IMR-90 (cell line): ENCODE measurements at regions not wholly inside any gene's neighbourhood (a gene's known extent, or its start where the extent isn't known, plus 50 kb on each side); places are given as distances from the start of the nearest gene placed in this dataset.

Experiments
- ATAC-seq: fragments of 200-7000 bp; cut with Tn5 transposase; 2 replicates; pipeline ENCODE4 v1.9.1; 2020; ENCODE audit warnings: low read depth, mild to moderate bottlenecking, moderate library complexity
- BruUV-seq: library from RNA; stranded (reverse); fragments of 400-500 nt; replicated peaks from 2 replicates; lab custom pipeline; 2021; lab: Mats Ljungman, UMichigan
- CTCF ChIA-PET: fragments of 300-600 bp; formaldehyde crosslinking; extraction: SDS; loops from one replicate; lab custom pipeline; 2021; ENCODE audit warnings: antibody characterized with exemption; lab: Yijun Ruan, JAX
- POLR2A ChIA-PET: fragments of 300-600 bp; sonication (Branson Sonifier 250); formaldehyde crosslinking; loops from one replicate; lab custom pipeline; 2022; ENCODE audit warnings: antibody characterized with exemption; ENCODE audit not compliant: unreplicated experiment; lab: Charles Lee
- DNase-seq: peaks from one replicate; pipeline ENCODE4 v3.0.0; 2013
- H2AFZ ChIP-seq: replicated peaks from 2 replicates; pipeline ENCODE3; 2013; ENCODE audit warnings: low read length, mild to moderate bottlenecking; ENCODE audit not compliant: poor library complexity
- H2AK5ac ChIP-seq: 2 replicates; pipeline ENCODE4 v1.6.1; 2013; ENCODE audit warnings: low read depth, low read length, inconsistent platforms
- H2AK9ac ChIP-seq: replicated peaks from 2 replicates; pipeline ENCODE3; 2013; ENCODE audit warnings: mild to moderate bottlenecking, low read depth, low read length, moderate library complexity; ENCODE audit not compliant: poor library complexity
- H2BK120ac ChIP-seq: 2 replicates; pipeline ENCODE4 v1.6.1; 2013; ENCODE audit warnings: low read depth, low read length, inconsistent platforms
- H2BK15ac ChIP-seq: 3 replicates; pipeline ENCODE4 v1.6.1; 2013; ENCODE audit warnings: low read depth, low read length, inconsistent platforms
- H2BK20ac ChIP-seq: 2 replicates; pipeline ENCODE4 v1.6.1; 2013; ENCODE audit warnings: low read depth, mild to moderate bottlenecking, inconsistent platforms, low read length, moderate library complexity
- H2BK5ac ChIP-seq: 2 replicates; pipeline ENCODE4 v1.6.1; 2013; ENCODE audit warnings: mild to moderate bottlenecking, low read depth, low read length, inconsistent platforms; ENCODE audit not compliant: poor library complexity, severe bottlenecking
- H3K14ac ChIP-seq: replicated peaks from 2 replicates; pipeline ENCODE4 v1.6.1; 2013; ENCODE audit warnings: low read depth, low read length, inconsistent platforms
- H3K18ac ChIP-seq: 2 replicates; pipeline ENCODE4 v1.6.1; 2013; ENCODE audit warnings: low read depth, low read length, control low read depth
- H3K23ac ChIP-seq: 2 replicates; pipeline ENCODE4 v1.6.1; 2013; ENCODE audit warnings: low read depth, low read length, inconsistent platforms
- H3K27ac ChIP-seq: 2 replicates; pipeline ENCODE4 v1.5.1; 2013; ENCODE audit warnings: mild to moderate bottlenecking, control low read depth, low read length; ENCODE audit not compliant: insufficient read depth
- H3K27me3 ChIP-seq: 2 replicates; pipeline ENCODE4 v1.6.1; 2013; ENCODE audit warnings: low read length; ENCODE audit not compliant: control insufficient read depth, insufficient read depth
- H3K36me3 ChIP-seq: 2 replicates; pipeline ENCODE4 v1.6.1; 2013; ENCODE audit warnings: low read length, mixed read lengths; ENCODE audit not compliant: control insufficient read depth, insufficient read depth
- H3K4ac ChIP-seq: 2 replicates; pipeline ENCODE4 v1.6.1; 2013; ENCODE audit warnings: low read depth, low read length, inconsistent platforms
- H3K4me1 ChIP-seq: 2 replicates; pipeline ENCODE4 v1.6.1; 2013; ENCODE audit warnings: low read length, mixed read lengths; ENCODE audit not compliant: control insufficient read depth, insufficient read depth
- H3K4me2 ChIP-seq: 2 replicates; pipeline ENCODE4 v1.6.1; 2013; ENCODE audit warnings: low read depth, mild to moderate bottlenecking, control low read depth, low read length, moderate library complexity
- H3K4me3 ChIP-seq: 2 replicates; pipeline ENCODE4 v1.5.1; 2013; ENCODE audit warnings: low read depth, mild to moderate bottlenecking, control low read depth, low read length, moderate library complexity; ENCODE audit not compliant: insufficient read depth
- H3K56ac ChIP-seq: 2 replicates; pipeline ENCODE4 v1.6.1; 2013; ENCODE audit warnings: low read length, inconsistent platforms; ENCODE audit not compliant: insufficient read depth; ENCODE audit errors: extremely low read depth
- H3K79me1 ChIP-seq, 2 experiments: 2 replicates each; pipeline ENCODE4 v1.6.1; 2013; ENCODE audit warnings: low read length in 2 of 2, inconsistent platforms in 1 of 2, low read depth in 1 of 2
- H3K9ac ChIP-seq: 2 replicates; pipeline ENCODE4 v1.6.1; 2013; ENCODE audit warnings: low read depth, low read length, control low read depth
- H3K9me1 ChIP-seq: 2 replicates; pipeline ENCODE4 v1.6.1; 2013; ENCODE audit warnings: low read length, inconsistent platforms; ENCODE audit not compliant: insufficient read depth
- H3K9me3 ChIP-seq: 2 replicates; pipeline ENCODE4 v1.6.1; 2013; ENCODE audit warnings: low read length; ENCODE audit not compliant: control insufficient read depth, insufficient read depth
- H4K20me1 ChIP-seq: 2 replicates; pipeline ENCODE4 v1.6.1; 2013; ENCODE audit warnings: low read length, inconsistent platforms; ENCODE audit not compliant: insufficient read depth
- H4K5ac ChIP-seq: 2 replicates; pipeline ENCODE4 v1.6.1; 2013; ENCODE audit warnings: mild to moderate bottlenecking, low read depth, low read length, control low read depth
- H4K8ac ChIP-seq, 2 experiments: 2 replicates each; pipeline ENCODE4 v1.6.1; 2013; ENCODE audit warnings: low read depth in 2 of 2, low read length in 2 of 2, control low read depth in 1 of 2, inconsistent platforms in 1 of 2
- H4K91ac ChIP-seq: 2 replicates; pipeline ENCODE4 v1.6.1; 2013; ENCODE audit warnings: low read depth, low read length, inconsistent platforms; ENCODE audit not compliant: insufficient read depth
- BHLHE40 ChIP-seq: fragments of 150-350 bp; IDR thresholded peaks from 2 replicates; pipeline ENCODE4 v1.6.1; 2016; ENCODE audit warnings: mild to moderate bottlenecking, low read depth, low read length
- CEBPB ChIP-seq: IDR thresholded peaks from 2 replicates; pipeline ENCODE4 v1.6.1; 2012; ENCODE audit warnings: low read depth, low read length, improper control_type of control experiment
- CTCF ChIP-seq: conservative IDR thresholded peaks from 2 replicates; pipeline ENCODE4 v1.5.1; 2012; ENCODE audit warnings: mild to moderate bottlenecking, low read depth, low read length, improper control_type of control experiment
- ELK1 ChIP-seq: fragments of 150-350 bp; IDR thresholded peaks from 2 replicates; pipeline ENCODE4 v1.6.1; 2016; ENCODE audit warnings: low read depth, mild to moderate bottlenecking, low read length, moderate library complexity, borderline replicate concordance
- FOS ChIP-seq: fragments of 150-350 bp; IDR thresholded peaks from 2 replicates; pipeline ENCODE4 v1.6.1; 2016; ENCODE audit warnings: low read depth, low read length
- MAFK ChIP-seq: IDR thresholded peaks from 2 replicates; pipeline ENCODE4 v1.6.1; 2012; ENCODE audit warnings: low read depth, low read length, improper control_type of control experiment
- MAZ ChIP-seq: IDR thresholded peaks from 2 replicates; pipeline ENCODE4 v1.6.1; 2012; ENCODE audit warnings: low read depth, mild to moderate bottlenecking, low read length, improper control_type of control experiment, moderate library complexity, borderline replicate concordance
- MXI1 ChIP-seq: IDR thresholded peaks from 2 replicates; pipeline ENCODE4 v1.6.1; 2012; ENCODE audit warnings: low read depth, mild to moderate bottlenecking, low read length, moderate library complexity, borderline replicate concordance
- NFE2L2 ChIP-seq: fragments of 150-350 bp; IDR thresholded peaks from 2 replicates; pipeline ENCODE4 v1.6.1; 2016; ENCODE audit warnings: low read depth, mild to moderate bottlenecking, low read length
- RAD21 ChIP-seq: IDR thresholded peaks from 2 replicates; pipeline ENCODE4 v1.6.1; 2012; ENCODE audit warnings: low read length, improper control_type of control experiment
- RCOR1 ChIP-seq: IDR thresholded peaks from 2 replicates; pipeline ENCODE4 v1.6.1; 2012; ENCODE audit warnings: mild to moderate bottlenecking, low read length, improper control_type of control experiment; ENCODE audit not compliant: insufficient replicate concordance
- RFX5 ChIP-seq: IDR thresholded peaks from 2 replicates; pipeline ENCODE4 v1.8.0; 2012; ENCODE audit warnings: low read depth, mild to moderate bottlenecking, low read length, moderate library complexity
- SMC3 ChIP-seq: fragments of 150-350 bp; IDR thresholded peaks from 2 replicates; pipeline ENCODE4 v1.6.1; 2016; ENCODE audit warnings: low read depth, mild to moderate bottlenecking, antibody characterized with exemption, low read length, moderate library complexity
- USF2 ChIP-seq: fragments of 150-350 bp; IDR thresholded peaks from 2 replicates; pipeline ENCODE4 v1.6.1; 2017; ENCODE audit warnings: mild to moderate bottlenecking, antibody characterized with exemption, low read length, low read depth
- WGBS, 2 experiments: methylation state at CpG; one replicate each; pipeline versions ENCODE4 v1.1.5 to v1.1.7; 2013; ENCODE audit warnings: missing lambda C conversion rate in 2 of 2; ENCODE audit not compliant: insufficient read length in 1 of 2; ENCODE audit errors: extremely low coverage in 2 of 2; 5-methylcytosine and 5-hydroxymethylcytosine counted together
- dilution Hi-C: fragments of 300-500 bp; cut with HindIII; formaldehyde crosslinking; loops from one replicate; pipeline ENCODE4 v1.14.3; 2018; ENCODE audit warnings: low sequenced_read_pairs; ENCODE audit not compliant: unreplicated experiment
- in situ Hi-C: fragments of 300-500 bp; cut with MboI; formaldehyde crosslinking; loops from 3 replicates; pipeline ENCODE4 v1.14.3; 2019; ENCODE audit warnings: low sequenced_read_pairs, inconsistent platforms, mixed read lengths
- intact Hi-C: fragments of 100-400 bp; cut with micrococcal nuclease; formaldehyde crosslinking; loops from 2 replicates; pipeline ENCODE4 v1.10.0; 2022

GRCh38 chr17:63294776-63295175, 151.3 kb downstream of the CYB561 start:
- H4K5ac ChIP-seq: no peak overlapping the region
- ATAC-seq (no peak), DNase-seq (no peak)
- TF ChIP-seq RAD21 (no peak), MXI1 (no peak), NFE2L2 (no peak), USF2 (no peak), RCOR1 (no peak), ELK1 (no peak), BHLHE40 (no peak), CEBPB (no peak), FOS (no peak), RFX5 (no peak), SMC3 (no peak), MAFK (no peak), CTCF (no peak), MAZ (no peak)
- no peak overlapping the region for H2BK5ac ChIP-seq
- BruUV-seq: no TSS peak
- peaks cover 5% of the 10 kb centered on the region; the same call in 1 of the 2 replicates for H3K9me3 ChIP-seq
- no peaks in the 10 kb centered on the region for H3K27me3 ChIP-seq
- H3K4me2 ChIP-seq: no peak overlapping the region
- in situ Hi-C loops (no loop called here), intact Hi-C loops (loop anchor here (5.0 kb wide), 1 partner anchor 38 kb away; no protein-coding TSS in a partner anchor), dilution Hi-C loops (no loop called here)
- H3K56ac ChIP-seq: no peak overlapping the region
- H3K23ac ChIP-seq: no peak overlapping the region
- H2BK120ac ChIP-seq: no peak overlapping the region
- no peaks in the 10 kb centered on the region for H4K20me1 ChIP-seq
- no peak overlapping the region for H4K91ac ChIP-seq
- WGBS, 2 experiments: no CpG with 5 or more reads among the region's 3 CpGs
- H2BK15ac ChIP-seq: no peak overlapping the region
- H3K9me1 ChIP-seq: peaks cover 5% of the 10 kb centered on the region; the same call in 1 of the 2 replicates
- POLR2A ChIA-PET: no interaction called here
- H3K27ac ChIP-seq: no peak overlapping the region
- H3K36me3 ChIP-seq: 0 out of 2 replicates have a peak, but pooled peaks cover 2% of the 10 kb centered on the region
- peaks cover 9% of the 10 kb centered on the region for H3K4me1 ChIP-seq
- H3K14ac ChIP-seq: no peak overlapping the region
- no peak overlapping the region for H3K4me3 ChIP-seq
- H2AK5ac ChIP-seq: no peak overlapping the region
- no peak overlapping the region for H2AFZ ChIP-seq
- no peak overlapping the region for H4K8ac ChIP-seq
- CTCF ChIA-PET: no interaction called here
- H2AK9ac ChIP-seq: no peak overlapping the region
- no peak overlapping the region for H3K9ac ChIP-seq
- 0 out of 2 replicates have a peak overlapping the region, but pooled peaks have one; percentile 29 for H3K4ac ChIP-seq
- H2BK20ac ChIP-seq: no peak overlapping the region
- H3K18ac ChIP-seq: no peak overlapping the region
- H3K79me1 ChIP-seq: peaks cover 19 to 35% of the 10 kb centered on the region in 2 experiments
